NCI-H2227 (cell line): ENCODE measurements at regions not wholly inside any gene's neighbourhood (a gene's known extent, or its start where the extent isn't known, plus 50 kb on each side); places are given as distances from the start of the nearest gene placed in this dataset.
"Not testable (repeated sequence)": the region's sequence is repeated elsewhere in the genome, so short reads cannot be mapped to it uniquely, and the experiment has no call there.

Experiments used
- DNase-seq: peaks from one replicate; lab custom pipeline; 2025; ENCODE audit not compliant: unreplicated experiment; lab: John Stamatoyannopoulos, UW

DNA sequence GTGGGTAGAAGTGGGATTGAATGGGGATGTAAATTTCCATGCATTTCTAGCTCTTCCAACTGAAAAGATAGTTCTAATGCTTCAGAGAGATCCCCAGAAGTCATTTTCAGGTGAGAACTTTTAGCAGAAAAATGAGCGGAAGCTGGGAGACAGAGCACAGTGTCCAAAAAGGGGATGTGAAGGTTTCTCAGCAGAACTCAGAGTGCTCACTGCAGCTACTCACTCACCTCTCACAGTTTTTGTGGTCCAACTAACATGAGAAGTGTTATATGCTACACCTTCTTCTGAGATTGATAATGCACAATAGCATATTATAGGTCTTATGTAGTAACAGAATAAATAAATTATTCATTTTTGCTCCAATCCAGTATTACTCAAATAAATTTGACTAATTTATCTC is 519.2 kb upstream of the HS3ST5 start:
- DNase-seq = no peak

DNA sequence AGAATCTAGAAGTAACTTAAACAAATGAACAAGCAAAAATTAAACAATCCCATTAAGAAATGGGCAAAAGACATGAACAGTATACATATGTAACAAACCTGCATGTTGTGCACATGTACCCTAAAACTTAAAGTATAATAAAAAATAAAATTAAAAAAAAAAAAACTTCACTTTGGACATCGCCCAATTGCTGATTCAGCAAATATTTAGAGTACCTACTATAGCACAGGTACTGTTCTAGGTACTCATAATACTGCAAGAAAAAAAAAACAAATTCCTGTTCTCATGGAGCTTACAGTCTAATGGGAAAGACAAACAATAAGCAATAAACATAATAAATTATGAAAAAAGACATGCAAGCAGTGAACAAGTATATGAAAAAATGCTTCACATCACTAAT is 501.5 kb upstream of the HS3ST5 start:
- DNase-seq = no peak

DNA sequence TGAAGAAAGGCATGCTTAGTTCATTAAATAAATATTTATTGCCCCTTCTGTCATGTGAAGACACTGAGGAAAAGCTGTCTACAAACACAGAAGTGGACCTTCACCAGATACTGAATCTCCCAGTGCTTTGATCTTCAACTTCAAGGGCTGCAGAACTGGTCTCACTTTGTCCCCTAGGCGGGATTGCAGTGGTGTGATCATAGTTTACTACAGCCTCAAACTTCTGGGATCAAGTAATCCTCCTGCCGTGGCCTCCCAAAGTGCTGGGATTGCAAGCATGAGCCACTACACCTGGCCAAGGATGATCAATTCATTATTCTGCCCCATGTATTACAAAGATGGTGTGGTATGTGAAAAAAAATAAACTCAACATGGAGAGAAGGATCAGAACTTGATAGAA is 496.2 kb upstream of the HS3ST5 start:
- no peak for DNase-seq

DNA sequence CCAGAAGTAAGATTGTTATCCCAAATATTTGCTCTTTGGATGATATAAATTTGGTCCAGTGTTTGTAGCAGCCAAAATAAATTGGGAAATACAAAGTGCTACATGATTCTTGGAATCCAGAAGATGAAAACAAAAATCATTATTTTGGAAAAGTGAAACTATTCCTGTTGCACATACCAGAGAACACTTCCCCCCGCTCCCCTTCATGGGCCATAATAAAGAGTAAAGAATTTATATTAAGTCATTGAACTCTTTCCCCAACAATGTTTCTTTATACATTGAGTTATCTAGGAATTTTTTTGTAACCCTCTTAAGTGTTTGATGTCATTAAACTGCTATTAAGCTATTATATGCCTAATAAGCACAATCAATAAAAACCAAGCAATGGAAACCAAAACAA is 490.4 kb upstream of the HS3ST5 start:
- DNase-seq = no peak

DNA sequence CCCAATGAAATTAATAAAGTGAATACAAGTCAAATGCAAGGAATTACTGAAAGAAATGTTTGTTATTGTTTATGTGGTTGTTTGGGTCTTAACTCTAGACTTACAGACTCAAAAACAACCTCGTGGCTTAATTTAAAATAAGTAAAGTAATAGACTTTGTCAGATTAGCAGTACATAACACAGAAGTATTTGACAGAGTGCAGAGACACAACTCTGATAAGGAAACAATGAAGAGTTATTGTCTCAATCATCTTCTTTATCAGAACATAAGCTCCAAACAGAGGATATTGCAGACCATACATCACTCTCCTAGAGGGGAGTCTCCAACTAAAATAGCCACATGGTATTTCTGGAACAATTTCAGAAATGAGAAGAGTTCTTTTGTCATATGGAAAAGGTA is 487.7 kb upstream of the HS3ST5 start:
- no peak for DNase-seq

DNA sequence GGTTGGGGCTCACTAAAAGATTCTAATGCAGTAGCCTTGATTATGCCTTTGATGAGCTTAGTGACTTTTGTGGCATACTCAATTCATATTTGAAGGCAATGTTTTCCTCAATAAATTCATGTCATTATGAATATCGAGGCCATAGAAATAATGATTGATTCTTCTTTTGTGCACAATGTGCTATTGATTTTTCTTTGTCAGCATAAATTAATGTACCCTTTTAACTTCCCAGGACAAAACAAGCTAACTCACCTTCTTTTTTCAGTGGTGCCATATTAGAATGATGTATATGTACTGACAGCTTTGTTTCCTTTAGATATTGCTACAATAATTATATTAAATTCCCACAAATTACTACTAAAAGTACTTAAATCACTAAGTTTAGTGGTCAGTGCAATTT is 484.3 kb upstream of the HS3ST5 start:
- DNase-seq = no peak

DNA sequence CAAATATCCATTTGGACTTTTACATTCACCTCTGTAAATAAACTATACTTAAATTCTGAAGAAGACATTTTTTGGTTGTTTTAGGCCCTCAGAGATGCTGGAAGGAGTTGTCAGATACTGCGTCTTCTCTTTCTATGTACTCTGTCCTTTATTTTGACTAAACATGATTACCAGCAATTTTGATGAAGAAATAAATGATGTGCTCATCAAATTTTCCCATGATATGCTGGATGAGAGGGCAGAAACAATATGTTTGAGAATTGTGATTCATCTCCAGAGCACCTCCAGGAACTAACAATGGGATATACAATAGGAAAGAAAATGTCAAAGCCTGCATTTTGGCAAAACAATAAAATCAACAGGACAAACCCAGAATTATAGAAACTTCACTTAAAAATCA is 481.6 kb upstream of the HS3ST5 start:
- DNase-seq = no peak

DNA sequence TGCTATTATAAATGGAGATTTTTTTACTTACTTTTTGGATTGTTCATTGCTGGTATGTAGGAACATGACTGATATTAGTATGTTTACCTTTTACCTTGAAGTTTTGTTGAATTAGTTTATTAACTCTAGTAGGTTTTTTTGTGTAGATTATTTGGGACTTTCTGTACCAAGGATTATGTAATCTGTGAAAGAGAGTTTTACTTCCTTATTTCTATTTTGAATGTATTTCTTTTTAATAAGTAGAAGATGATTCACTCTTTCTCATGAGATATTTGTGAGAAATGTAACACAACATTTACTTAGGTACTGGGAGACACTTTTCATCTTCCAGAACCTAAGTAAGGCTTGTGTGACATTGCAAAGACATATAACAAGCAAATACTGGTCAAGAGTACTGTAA is 473.9 kb upstream of the HS3ST5 start:
- DNase-seq = no peak

GRCh38 chr6:114810468-114810867 is 467.6 kb upstream of the HS3ST5 start:
- DNase-seq = no peak

DNA sequence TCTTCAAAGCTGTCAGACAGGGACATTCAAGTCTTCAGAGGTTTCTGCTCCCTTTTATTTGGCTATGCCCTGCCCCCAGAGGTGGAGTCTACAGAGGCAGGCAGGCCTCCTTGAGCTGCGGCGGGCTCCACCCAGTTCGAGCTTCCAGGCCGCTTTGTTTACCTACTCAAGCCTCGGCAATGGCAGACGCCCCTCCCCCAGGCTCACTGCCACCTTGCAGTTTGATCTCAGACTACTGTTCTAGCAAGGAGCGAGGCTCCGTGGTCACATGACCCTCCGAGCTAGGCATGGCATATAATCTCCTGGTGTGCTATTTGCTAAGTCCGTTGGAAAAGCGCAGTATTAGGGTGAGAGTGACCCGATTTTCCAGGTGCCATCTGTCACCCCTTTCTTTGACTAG is 462.6 kb upstream of the HS3ST5 start:
- DNase-seq = not testable (repeated sequence)

DNA sequence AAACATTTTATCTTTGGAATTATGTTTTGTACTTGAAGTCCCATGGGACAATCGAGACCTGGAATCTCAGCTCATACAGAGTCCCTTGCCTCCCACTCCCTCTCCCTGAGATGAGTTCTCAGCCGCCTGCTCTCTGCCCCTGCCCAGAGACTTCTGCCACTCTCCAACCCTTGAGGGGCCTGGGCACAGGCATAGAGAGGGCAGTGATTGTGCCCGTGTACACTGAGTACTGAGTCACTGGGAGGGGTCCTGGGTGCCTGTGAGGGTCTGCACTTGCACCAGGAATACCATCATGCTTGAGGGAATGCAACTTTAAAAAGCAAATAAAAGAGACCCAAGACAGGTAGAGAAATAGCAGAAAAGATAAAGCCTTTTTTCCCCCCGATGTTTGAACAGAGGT is 453.8 kb upstream of the HS3ST5 start:
- no peak for DNase-seq

DNA sequence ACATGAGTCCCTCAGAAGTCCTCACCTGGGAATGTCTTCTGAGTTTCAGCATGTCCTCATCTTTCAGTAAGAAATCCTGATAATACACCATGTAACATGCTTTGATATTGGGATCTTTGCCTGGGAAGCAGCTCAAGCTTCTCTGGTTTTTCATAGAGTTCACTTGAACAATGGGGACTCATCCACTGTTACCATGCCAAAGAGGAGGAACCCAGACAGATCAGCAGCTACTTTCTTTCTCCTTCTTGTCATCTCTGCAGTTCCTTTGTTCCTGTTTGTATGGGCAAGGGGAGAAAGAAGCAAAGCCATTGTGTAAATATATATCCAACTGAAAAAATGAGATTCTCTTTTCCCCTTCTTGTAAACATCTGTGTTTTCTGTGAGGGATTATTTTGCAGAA is 450.6 kb upstream of the HS3ST5 start:
- no peak for DNase-seq

DNA sequence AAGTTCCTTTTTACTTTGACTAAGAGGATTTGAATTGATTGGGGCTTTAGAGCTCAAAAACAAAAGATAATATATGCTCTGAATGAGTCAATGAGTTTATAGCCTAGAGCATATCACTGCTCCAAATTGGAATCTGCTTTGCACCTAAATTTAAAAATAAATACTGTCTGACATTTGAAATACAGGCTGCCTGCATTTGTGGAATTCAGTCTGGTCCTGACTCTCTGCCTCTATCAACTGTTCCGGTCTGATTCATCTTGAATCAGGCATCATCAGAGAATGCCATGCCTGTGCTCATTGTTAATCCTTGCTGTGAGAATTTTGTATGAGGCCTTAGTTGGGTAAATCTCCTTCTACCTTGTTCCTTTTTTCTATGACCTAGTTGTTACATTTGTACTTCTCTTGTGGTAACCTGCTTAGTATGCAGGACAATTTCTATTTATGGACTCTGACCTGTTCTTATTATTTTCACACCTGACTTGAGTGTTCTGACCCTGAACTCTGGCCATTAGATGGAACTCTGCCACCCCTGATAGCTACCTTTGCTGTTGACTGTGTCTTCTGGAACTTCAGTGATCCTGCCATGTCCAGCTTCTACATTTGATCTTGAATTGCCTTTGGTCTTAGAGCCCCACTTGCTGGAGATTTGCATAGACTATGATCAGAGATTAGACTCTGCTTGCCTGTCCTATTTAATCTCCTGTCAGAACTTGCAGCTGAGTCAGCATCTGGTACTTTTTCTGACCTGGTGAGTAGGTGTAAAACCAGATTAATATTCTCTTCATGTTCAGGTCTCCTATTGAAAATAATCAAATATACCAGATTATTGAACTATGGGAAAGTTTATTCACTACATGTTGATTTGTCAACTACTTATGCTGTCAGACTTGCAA is 442.7 kb upstream of the HS3ST5 start:
- DNase-seq = no peak

DNA sequence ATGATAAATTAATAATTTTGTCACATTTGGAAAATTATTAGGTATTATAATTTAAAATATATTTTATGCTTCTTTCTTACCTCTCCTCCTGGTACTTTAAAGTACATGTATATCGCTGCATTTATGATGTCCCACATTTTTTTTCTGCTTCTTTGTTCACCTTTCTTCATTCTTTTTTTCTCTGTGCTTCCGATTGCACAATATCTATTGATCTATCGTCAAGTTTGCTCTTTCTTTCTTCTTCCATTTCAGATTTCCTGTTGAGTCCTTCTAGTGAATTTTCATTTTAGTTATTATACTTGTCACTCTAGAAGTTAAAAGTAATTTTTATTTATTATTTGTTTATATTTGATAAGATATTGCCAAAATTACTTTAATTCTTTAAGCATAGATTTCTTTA is 441.0 kb upstream of the HS3ST5 start:
- no peak for DNase-seq

DNA sequence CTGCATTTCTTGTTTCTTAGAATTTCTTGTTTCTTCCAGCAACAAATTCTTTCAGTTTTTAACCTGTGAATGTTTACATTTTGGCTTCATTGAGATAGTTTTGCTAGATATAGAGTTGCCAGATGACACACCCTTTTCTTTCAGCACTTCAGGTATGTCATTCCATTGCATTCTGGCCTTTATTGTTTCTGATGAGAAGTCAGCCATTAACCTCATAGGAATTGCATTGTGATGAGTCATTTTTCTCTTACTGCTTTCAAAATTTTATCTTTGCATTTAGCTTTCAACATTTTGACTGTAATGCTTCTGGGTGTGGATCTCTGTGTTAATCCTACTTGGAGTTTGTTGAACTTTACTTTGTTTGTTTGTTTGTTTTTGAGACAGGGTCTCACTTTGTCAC is 440.3 kb upstream of the HS3ST5 start:
- DNase-seq = no peak

DNA sequence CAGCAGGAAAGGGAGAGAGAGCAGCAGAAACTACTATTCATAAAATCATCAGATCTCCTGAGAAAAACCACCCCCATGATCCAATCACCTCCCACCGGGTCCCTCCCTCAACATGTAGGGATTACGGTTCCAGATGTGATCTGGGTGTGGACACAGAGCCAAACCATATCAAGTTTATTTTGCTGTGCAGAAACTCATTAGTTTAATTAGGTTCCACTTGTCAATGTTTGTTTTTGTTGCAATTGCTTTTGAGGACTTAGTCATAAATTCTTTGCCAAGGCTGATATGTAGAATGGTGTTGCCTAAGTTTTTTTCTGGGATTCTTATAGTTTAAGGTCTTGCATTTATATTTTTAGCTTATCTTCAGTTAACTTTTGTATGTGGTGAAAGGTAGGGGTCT is 422.0 kb upstream of the HS3ST5 start:
- DNase-seq = no peak

DNA sequence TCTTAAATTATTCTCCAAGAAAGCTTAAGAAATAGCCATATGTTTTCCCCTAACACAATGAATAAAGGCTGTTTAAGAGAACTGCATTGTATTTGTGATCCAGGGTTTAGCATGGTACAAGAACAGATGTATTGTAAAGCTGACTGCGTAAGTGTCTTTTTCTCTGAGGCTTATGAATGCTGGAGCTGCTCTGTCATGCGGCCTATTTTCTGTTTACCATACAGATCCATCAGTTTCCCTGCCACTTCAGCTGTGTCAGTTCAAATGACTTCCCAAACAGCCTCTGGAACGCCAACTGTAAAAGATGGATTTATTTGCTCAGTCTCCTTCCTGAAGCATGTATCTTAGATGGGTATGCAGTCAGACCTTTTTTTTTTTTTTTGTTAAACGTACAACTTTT is 419.3 kb upstream of the HS3ST5 start:
- DNase-seq = no peak

DNA sequence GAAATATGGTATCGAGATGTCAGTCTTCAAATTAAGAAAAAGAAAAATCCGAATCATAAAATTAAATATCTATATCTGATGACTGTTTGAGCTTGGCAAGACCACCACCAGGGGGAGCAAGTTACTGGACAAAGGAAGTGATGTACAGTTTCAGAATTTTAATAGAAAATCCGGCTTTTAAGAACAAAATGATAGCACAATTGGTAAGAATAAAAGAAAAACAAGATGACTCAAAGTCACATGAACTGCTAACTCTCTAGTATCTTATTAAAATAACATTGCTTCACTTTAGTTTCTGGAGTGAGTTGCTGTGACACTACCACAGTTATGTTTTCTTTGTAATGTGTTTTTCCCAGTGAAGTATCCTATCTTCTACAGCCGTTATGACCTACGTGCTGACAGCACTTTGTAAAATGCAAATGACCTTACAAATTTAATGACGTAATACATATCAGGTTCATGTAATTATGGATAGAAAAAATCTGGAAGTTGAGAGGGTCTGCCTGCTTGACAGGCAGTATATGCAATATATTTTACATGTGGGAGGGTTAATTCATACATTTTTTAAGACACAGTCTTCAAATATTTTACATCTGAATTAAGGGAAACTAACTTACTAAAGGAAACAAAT is 405.3 kb upstream of the HS3ST5 start:
- peak; percentile 14 for DNase-seq

- no peak for DNase-seq
Measured at GRCh38 chr6:114740547-114740946, 397.7 kb upstream of the HS3ST5 start.

GRCh38 chr6:114739656-114740055 is 396.8 kb upstream of the HS3ST5 start:
- DNase-seq = no peak

DNA sequence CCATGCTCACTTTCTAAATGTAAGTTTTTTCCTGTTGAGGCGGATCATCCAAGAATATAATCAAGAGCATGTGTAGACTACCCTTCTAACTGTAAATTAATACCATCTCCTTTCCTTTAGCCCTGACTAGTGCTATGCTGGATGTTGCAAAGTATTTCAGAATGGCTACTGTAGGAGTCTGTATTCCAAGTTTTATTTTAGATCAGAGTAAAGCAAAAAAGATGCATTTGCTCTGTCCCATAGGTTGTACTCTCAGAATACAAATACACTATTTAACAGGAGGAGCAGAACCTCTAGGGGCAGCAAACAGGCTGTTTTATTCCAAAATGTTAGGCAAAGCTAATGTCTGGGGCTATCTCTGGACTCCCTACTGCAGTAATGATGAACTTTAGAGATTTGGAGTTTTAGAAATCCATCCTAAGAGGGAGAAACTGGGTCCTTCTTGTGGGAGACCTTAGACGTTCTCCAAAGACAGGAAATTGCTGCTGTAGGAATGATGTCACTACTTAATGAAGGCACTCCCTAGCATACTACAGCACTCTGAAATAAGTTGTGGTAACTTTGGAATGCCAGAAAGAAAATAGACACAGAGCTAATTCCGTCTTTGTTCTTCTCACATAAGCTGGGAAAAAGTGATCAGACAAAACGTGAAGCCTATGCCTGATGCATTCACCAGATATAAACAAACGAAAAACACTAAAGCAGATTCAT is 392.4 kb upstream of the HS3ST5 start:
- DNase-seq = no peak

GRCh38 chr6:114733596-114733995 is 390.8 kb upstream of the HS3ST5 start:
- no peak for DNase-seq
